SU-DHL-6 (cell line): ENCODE measurements at regions not wholly inside any gene's neighbourhood (a gene's known extent, or its start where the extent isn't known, plus 50 kb on each side); places are given as distances from the start of the nearest gene placed in this dataset.

Experiments used
- H2AFZ ChIP-seq: fragments of 200-600 bp; sonication (generic); 2 replicates; pipeline ENCODE4 v1.6.1; 2014; ENCODE audit warnings: low read depth, mild to moderate bottlenecking, moderate library complexity, mixed read lengths, antibody characterized with exemption, low read length; ENCODE audit not compliant: severe bottlenecking
- H3F3A ChIP-seq: fragments of 200-600 bp; shearing (Covaris generic); 2 replicates; pipeline ENCODE4 v1.6.0; 2016; ENCODE audit warnings: antibody characterized with exemption, mild to moderate bottlenecking; ENCODE audit not compliant: insufficient read depth
- H3K27ac ChIP-seq: fragments of 200-600 bp; sonication (generic); 2 replicates; pipeline ENCODE4 v1.5.1; 2016; ENCODE audit warnings: low read depth, mild to moderate bottlenecking, low read length, moderate library complexity, mixed read lengths
- H3K27me3 ChIP-seq: fragments of 200-600 bp; sonication (generic), shearing (Covaris generic); 2 replicates; pipeline ENCODE4 v1.6.0; 2014; ENCODE audit warnings: mild to moderate bottlenecking, low read length
- H3K36me3 ChIP-seq: fragments of 200-600 bp; sonication (generic); 2 replicates; pipeline ENCODE4 v1.6.1; 2014; ENCODE audit warnings: mild to moderate bottlenecking, low read length, mixed read lengths
- H3K4me2 ChIP-seq: fragments of 300-600, 200-600 bp; shearing (Covaris generic), sonication (generic); 2 replicates; pipeline ENCODE4 v1.6.0; 2014; ENCODE audit warnings: low read length, low read depth, mild to moderate bottlenecking; ENCODE audit not compliant: poor library complexity, severe bottlenecking
- H3K4me3 ChIP-seq: fragments of 200-600 bp; sonication (generic); 2 replicates; pipeline ENCODE4 v1.5.1; 2014; ENCODE audit warnings: antibody characterized with exemption, low read length, mild to moderate bottlenecking, mixed read lengths; ENCODE audit not compliant: insufficient read depth, poor library complexity, severe bottlenecking
- H3K79me2 ChIP-seq: fragments of 200-600 bp; sonication (generic); 2 replicates; pipeline ENCODE4 v1.6.1; 2014; ENCODE audit warnings: mild to moderate bottlenecking, low read length, moderate library complexity; ENCODE audit not compliant: insufficient read depth
- H3K9ac ChIP-seq: fragments of 200-600 bp; sonication (generic); 2 replicates; pipeline ENCODE4 v1.7.0; 2014; ENCODE audit warnings: mild to moderate bottlenecking, low read length
- H3K9me2 ChIP-seq: fragments of 200-600 bp; sonication (generic); replicated peaks from 2 replicates; pipeline ENCODE4 v1.6.1; 2014; ENCODE audit warnings: low read length; ENCODE audit not compliant: insufficient read depth
- H3K9me3 ChIP-seq: fragments of 200-600 bp; sonication (generic); 2 replicates; pipeline ENCODE4 v1.6.1; 2014; ENCODE audit warnings: low read length, mixed read lengths; ENCODE audit not compliant: insufficient read depth
- H4K20me1 ChIP-seq: fragments of 200-600 bp; sonication (generic); 2 replicates; pipeline ENCODE4 v1.6.1; 2014; ENCODE audit warnings: low read depth, mild to moderate bottlenecking, antibody characterized with exemption, low read length, moderate library complexity, mixed read lengths
- CTCF ChIP-seq: fragments of 200-600 bp; sonication (generic); IDR thresholded peaks from one replicate; pipeline ENCODE4 v1.5.1; 2017; ENCODE audit warnings: antibody characterized with exemption, mild to moderate bottlenecking, low read length, moderate library complexity; ENCODE audit not compliant: insufficient read depth, poor library complexity, severe bottlenecking
- EZH2phosphoT487 ChIP-seq: fragments of 200-600 bp; sonication (generic), shearing (Covaris generic); conservative IDR thresholded peaks from 2 replicates; pipeline ENCODE4 v1.6.1; 2018; ENCODE audit warnings: mild to moderate bottlenecking, antibody characterized with exemption, low read length, moderate library complexity, mixed read lengths

DNA sequence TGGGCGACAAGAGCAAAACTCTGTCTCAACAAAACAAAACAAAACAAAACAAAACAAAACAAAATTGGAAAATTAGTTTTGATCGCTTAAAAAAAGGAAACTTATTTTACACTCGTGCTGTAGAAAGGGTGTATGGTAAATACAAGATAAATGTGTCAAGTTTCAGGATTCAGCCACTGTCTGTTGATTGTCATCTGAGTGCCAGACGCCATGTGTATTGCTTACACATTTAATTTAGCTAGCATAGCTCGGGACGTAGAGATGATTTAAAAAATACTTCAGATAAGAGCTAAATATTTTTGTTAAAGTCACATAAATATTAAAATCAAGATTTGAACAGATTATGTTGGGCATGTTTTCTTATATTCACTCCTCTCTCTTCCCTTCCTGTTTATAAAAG lies 568.1 kb upstream of the ZNF804A start:
- Histone ChIP-seq H3K36me3 (no peaks in the 10 kb centered on the region), H2AFZ (no peak overlapping the region), H3K9me2 (no peaks in the 10 kb centered on the region), H3K79me2 (no peaks in the 10 kb centered on the region), H3K4me2 (no peak overlapping the region), H4K20me1 (no peaks in the 10 kb centered on the region), H3K27me3 (no peaks in the 10 kb centered on the region), H3K4me3 (no peak overlapping the region), H3F3A (no peaks in the 10 kb centered on the region), H3K27ac (no peak overlapping the region), H3K9me3 (no peaks in the 10 kb centered on the region), H3K9ac (no peak overlapping the region)
- TF ChIP-seq CTCF (no peak), EZH2phosphoT487 (no peak)

- Histone ChIP-seq H3K9me2 (no peaks in the 10 kb centered on the region), H3K4me3 (no peak overlapping the region), H3K4me2 (no peak overlapping the region), H3K9me3 (no peaks in the 10 kb centered on the region), H3F3A (no peaks in the 10 kb centered on the region), H2AFZ (no peak overlapping the region), H4K20me1 (no peaks in the 10 kb centered on the region), H3K79me2 (no peaks in the 10 kb centered on the region), H3K9ac (no peak overlapping the region), H3K27ac (no peak overlapping the region), H3K27me3 (no peaks in the 10 kb centered on the region), H3K36me3 (no peaks in the 10 kb centered on the region)
- no peak for TF ChIP-seq EZH2phosphoT487
- TF ChIP-seq CTCF = no peak
Measured at GRCh38 chr2:184030989-184031388, 567.3 kb upstream of the ZNF804A start.

DNA sequence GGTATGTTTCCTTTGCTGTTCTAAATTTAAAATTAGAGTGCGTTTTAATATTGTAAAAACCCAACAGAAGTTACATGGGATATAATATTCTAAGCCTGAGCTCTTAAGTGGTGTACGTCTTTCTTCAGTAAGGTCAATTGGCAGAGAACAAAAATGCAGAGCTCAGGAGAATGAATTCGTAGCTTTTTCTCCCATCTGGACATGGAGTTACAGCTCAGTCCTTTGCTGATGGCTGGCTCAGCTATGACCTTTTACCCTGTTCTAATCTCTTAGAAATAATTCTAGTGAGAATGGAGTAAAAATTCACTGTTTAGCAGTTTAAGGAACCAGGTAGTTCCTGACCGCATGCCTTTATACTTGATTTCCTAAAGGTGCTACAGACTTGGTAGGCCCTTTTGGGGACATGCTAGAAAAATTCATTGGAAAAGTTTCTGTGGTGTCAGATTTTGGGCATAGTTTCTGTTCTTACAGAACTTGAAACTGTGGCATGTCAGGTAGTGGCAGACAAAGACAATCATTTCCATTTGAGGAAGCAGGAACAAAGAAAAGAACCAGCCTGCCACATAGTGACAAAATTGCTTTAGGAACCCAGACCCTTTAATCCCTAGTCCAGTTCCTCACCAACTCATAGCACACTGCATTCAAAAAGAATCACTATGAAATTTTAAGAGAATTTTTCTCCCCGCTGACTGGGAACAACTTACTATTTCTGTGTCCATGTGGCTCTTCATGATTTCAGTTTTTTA lies 566.8 kb upstream of the ZNF804A start:
- H3K4me3 ChIP-seq = no peak overlapping the region
- no peaks in the 10 kb centered on the region for H3K9me3 ChIP-seq
- H3K27me3 ChIP-seq = no peaks in the 10 kb centered on the region
- H3K79me2 ChIP-seq = no peaks in the 10 kb centered on the region
- no peaks in the 10 kb centered on the region for H4K20me1 ChIP-seq
- H2AFZ ChIP-seq = no peak overlapping the region
- H3F3A ChIP-seq = no peaks in the 10 kb centered on the region
- no peak overlapping the region for H3K9ac ChIP-seq
- no peak overlapping the region for H3K4me2 ChIP-seq
- no peaks in the 10 kb centered on the region for H3K9me2 ChIP-seq
- H3K36me3 ChIP-seq = no peaks in the 10 kb centered on the region
- TF ChIP-seq CTCF = no peak
- TF ChIP-seq EZH2phosphoT487 = no peak
- no peak overlapping the region for H3K27ac ChIP-seq
